ENCODE measurements at regions not wholly inside any gene's neighbourhood (a gene's known extent, or its start where the extent isn't known, plus 50 kb on each side); places are given as distances from the start of the nearest gene placed in this dataset.

- H3F3A ChIP-seq (ENCODE audit: insufficient read depth, low read length): no peaks in the 10 kb centered on the region
- H3K9ac ChIP-seq (ENCODE audit: low read length): no peak overlapping the region
- H3K27me3 ChIP-seq (replicated peaks; ENCODE audit: insufficient read depth, low read length): no peaks in the 10 kb centered on the region
- no peak overlapping the region for H2AFZ ChIP-seq (ENCODE audit: low read length)
- H3K4me3 ChIP-seq (ENCODE audit: low read length): no peak overlapping the region
- no peaks in the 10 kb centered on the region for H4K20me1 ChIP-seq (ENCODE audit: insufficient read depth, low read length)
- no peak overlapping the region for H3K27ac ChIP-seq (ENCODE audit: low read length)
- no peak for DNase-seq
- no peaks in the 10 kb centered on the region for H3K9me3 ChIP-seq (replicated peaks; ENCODE audit: insufficient read depth, low read length)
- no peaks in the 10 kb centered on the region for H3K36me3 ChIP-seq (replicated peaks; ENCODE audit: insufficient read depth, low read length)
- no peaks in the 10 kb centered on the region for H3K79me2 ChIP-seq (ENCODE audit: low read length)
- no peak overlapping the region for H3K4me2 ChIP-seq (ENCODE audit: low read depth, low read length)
- no peaks in the 10 kb centered on the region for H3K4me1 ChIP-seq (ENCODE audit: low read length)
- TF ChIP-seq EZH2phosphoT487 (IDR thresholded peaks at IDR 0.05; ENCODE audit: low read length) (no peak), CTCF (IDR thresholded peaks at IDR 0.05; ENCODE audit: low read length) (no peak), EZH2 (optimal IDR thresholded peaks at IDR 0.05; ENCODE audit: low read depth, low read length) (no peak)
- H3K9me2 ChIP-seq (replicated peaks; ENCODE audit: insufficient read depth, low read length): no peaks in the 10 kb centered on the region
Observed at GRCh38 chr7:80036107-80036506, 98.5 kb upstream of the GNAI1 start.

GRCh38 chr7:80028717-80029116, 105.9 kb upstream of the GNAI1 start:
- H4K20me1 ChIP-seq (ENCODE audit: insufficient read depth, low read length): no peaks in the 10 kb centered on the region
- H2AFZ ChIP-seq (ENCODE audit: low read length): no peak overlapping the region
- no peaks in the 10 kb centered on the region for H3K27me3 ChIP-seq (replicated peaks; ENCODE audit: insufficient read depth, low read length)
- DNase-seq: no peak
- H3K4me2 ChIP-seq (ENCODE audit: low read depth, low read length): no peak overlapping the region
- no peaks in the 10 kb centered on the region for H3K9me3 ChIP-seq (replicated peaks; ENCODE audit: insufficient read depth, low read length)
- H3K27ac ChIP-seq (ENCODE audit: low read length): no peak overlapping the region
- H3F3A ChIP-seq (ENCODE audit: insufficient read depth, low read length): no peaks in the 10 kb centered on the region
- no peaks in the 10 kb centered on the region for H3K79me2 ChIP-seq (ENCODE audit: low read length)
- no peaks in the 10 kb centered on the region for H3K4me1 ChIP-seq (ENCODE audit: low read length)
- no peak overlapping the region for H3K4me3 ChIP-seq (ENCODE audit: low read length)
- no peak for TF ChIP-seq EZH2phosphoT487 (IDR thresholded peaks at IDR 0.05; ENCODE audit: low read length)
- no peak for TF ChIP-seq CTCF (IDR thresholded peaks at IDR 0.05; ENCODE audit: low read length)
- TF ChIP-seq EZH2 (optimal IDR thresholded peaks at IDR 0.05; ENCODE audit: low read depth, low read length): no peak
- H3K9ac ChIP-seq (ENCODE audit: low read length): no peak overlapping the region
- H3K9me2 ChIP-seq (replicated peaks; ENCODE audit: insufficient read depth, low read length): no peaks in the 10 kb centered on the region
- no peaks in the 10 kb centered on the region for H3K36me3 ChIP-seq (replicated peaks; ENCODE audit: insufficient read depth, low read length)

- Histone ChIP-seq H3K9me2 (replicated peaks; ENCODE audit: insufficient read depth, low read length) (no peaks in the 10 kb centered on the region), H2AFZ (ENCODE audit: low read length) (no peak overlapping the region), H4K20me1 (ENCODE audit: insufficient read depth, low read length) (no peaks in the 10 kb centered on the region), H3K4me3 (ENCODE audit: low read length) (no peak overlapping the region), H3K4me2 (ENCODE audit: low read depth, low read length) (no peak overlapping the region), H3K79me2 (ENCODE audit: low read length) (no peaks in the 10 kb centered on the region), H3K36me3 (replicated peaks; ENCODE audit: insufficient read depth, low read length) (no peaks in the 10 kb centered on the region), H3K27me3 (replicated peaks; ENCODE audit: insufficient read depth, low read length) (no peaks in the 10 kb centered on the region), H3K9ac (ENCODE audit: low read length) (no peak overlapping the region), H3K27ac (ENCODE audit: low read length) (no peak overlapping the region), H3K9me3 (replicated peaks; ENCODE audit: insufficient read depth, low read length) (no peaks in the 10 kb centered on the region), H3K4me1 (ENCODE audit: low read length) (no peaks in the 10 kb centered on the region), H3F3A (ENCODE audit: insufficient read depth, low read length) (no peaks in the 10 kb centered on the region)
- no peak for TF ChIP-seq EZH2 (optimal IDR thresholded peaks at IDR 0.05; ENCODE audit: low read depth, low read length)
- TF ChIP-seq EZH2phosphoT487 (IDR thresholded peaks at IDR 0.05; ENCODE audit: low read length): no peak
- no peak for TF ChIP-seq CTCF (IDR thresholded peaks at IDR 0.05; ENCODE audit: low read length)
- no peak for DNase-seq
Observed at GRCh38 chr7:80027611-80028173, 106.9 kb upstream of the GNAI1 start.
